Tibial nerve (tissue), 4 donors: ENCODE measurements at regions not wholly inside any gene's neighbourhood (a gene's known extent, or its start where the extent isn't known, plus 50 kb on each side); places are given as distances from the start of the nearest gene placed in this dataset.

Experiments used
- DNase-seq, 2 donors: peaks; one replicate each; pipeline ENCODE4 v3.0.0-alpha.2; 2019; ENCODE audit warnings: low spot score in 2 of 2
- H3K27ac ChIP-seq, 4 donors: fragments of 200-600 bp; sonication (generic) in 3 of 4; one replicate each; pipeline ENCODE4 v1.5.1; 2017 to 2019; ENCODE audit warnings: mild to moderate bottlenecking in 1 of 4
- H3K27me3 ChIP-seq, 2 donors: fragments of 200-600 bp; sonication (generic) in 1 of 2; one replicate each; pipeline versions ENCODE4 v1.5.1 to v1.6.0; 2017 to 2019
- H3K36me3 ChIP-seq, 3 donors: fragments of 200-600 bp; sonication (generic); one replicate each; pipeline ENCODE4 v1.5.1; 2018 to 2019
- H3K4me1 ChIP-seq, 4 donors: fragments of 200-600 bp; sonication (generic) in 3 of 4; one replicate each; pipeline ENCODE4 v1.5.1; 2017 to 2019
- H3K4me3 ChIP-seq, 4 donors: fragments of 200-600 bp; sonication (generic) in 3 of 4; one replicate each; pipeline ENCODE4 v1.5.1; 2017 to 2019; ENCODE audit warnings: mild to moderate bottlenecking in 1 of 4, moderate library complexity in 1 of 4
- H3K9me3 ChIP-seq, 4 donors: fragments of 200-600 bp; sonication (generic) in 3 of 4; one replicate each; pipeline ENCODE4 v1.5.1; 2017 to 2019
- EP300 ChIP-seq, 2 donors: sonication (generic); formaldehyde crosslinking; IDR thresholded peaks; one replicate each; pipeline ENCODE4 v1.6.1; 2017; ENCODE audit warnings: antibody characterized with exemption in 2 of 2, mild to moderate bottlenecking in 1 of 2
- POLR2A ChIP-seq, 2 donors: fragments of 450-650 bp; IDR thresholded peaks; one replicate each; pipeline ENCODE4 v1.6.1; 2017; ENCODE audit warnings: antibody characterized with exemption in 2 of 2, mild to moderate bottlenecking in 2 of 2, moderate library complexity in 2 of 2
- WGBS, 2 donors: methylation state at CpG; one replicate each; pipeline ENCODE4 v1.1.5; 2018; 5-methylcytosine and 5-hydroxymethylcytosine counted together
- TF ChIP-seq, protein P1 (sequence below), 5 experiments: fragments of 200-600 bp in 3 of 5; fragments of 450-650 bp in 2 of 5; sonication (generic) in 3 of 5; IDR thresholded peaks; one replicate each; pipeline ENCODE4 v1.5.1; 2016 to 2019; ENCODE audit warnings: antibody characterized with exemption in 5 of 5, mild to moderate bottlenecking in 3 of 5, moderate library complexity in 2 of 5

DNA sequence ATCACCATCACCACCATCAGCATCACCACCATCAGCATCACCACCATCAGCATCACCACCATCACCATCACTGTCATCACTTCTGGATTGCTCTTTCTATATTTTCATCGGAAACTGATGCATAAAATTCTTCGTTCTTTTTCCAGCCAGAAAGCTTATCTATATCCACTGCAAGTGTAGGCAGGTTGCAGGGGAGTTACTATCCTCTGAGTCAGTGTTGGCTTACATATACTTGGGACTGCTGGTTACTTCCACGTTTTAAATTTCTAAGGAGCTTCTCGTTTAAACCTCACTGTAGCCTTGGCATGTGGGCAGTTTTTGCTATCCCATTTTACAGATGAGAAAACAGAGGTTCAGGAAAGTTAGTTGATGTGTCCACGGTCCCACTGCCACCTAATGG lies 66.1 kb downstream of the FOXL3 start:
- TF ChIP-seq EP300 (IDR thresholded peaks at IDR 0.05), result no peak
- TF ChIP-seq, protein P1, sequence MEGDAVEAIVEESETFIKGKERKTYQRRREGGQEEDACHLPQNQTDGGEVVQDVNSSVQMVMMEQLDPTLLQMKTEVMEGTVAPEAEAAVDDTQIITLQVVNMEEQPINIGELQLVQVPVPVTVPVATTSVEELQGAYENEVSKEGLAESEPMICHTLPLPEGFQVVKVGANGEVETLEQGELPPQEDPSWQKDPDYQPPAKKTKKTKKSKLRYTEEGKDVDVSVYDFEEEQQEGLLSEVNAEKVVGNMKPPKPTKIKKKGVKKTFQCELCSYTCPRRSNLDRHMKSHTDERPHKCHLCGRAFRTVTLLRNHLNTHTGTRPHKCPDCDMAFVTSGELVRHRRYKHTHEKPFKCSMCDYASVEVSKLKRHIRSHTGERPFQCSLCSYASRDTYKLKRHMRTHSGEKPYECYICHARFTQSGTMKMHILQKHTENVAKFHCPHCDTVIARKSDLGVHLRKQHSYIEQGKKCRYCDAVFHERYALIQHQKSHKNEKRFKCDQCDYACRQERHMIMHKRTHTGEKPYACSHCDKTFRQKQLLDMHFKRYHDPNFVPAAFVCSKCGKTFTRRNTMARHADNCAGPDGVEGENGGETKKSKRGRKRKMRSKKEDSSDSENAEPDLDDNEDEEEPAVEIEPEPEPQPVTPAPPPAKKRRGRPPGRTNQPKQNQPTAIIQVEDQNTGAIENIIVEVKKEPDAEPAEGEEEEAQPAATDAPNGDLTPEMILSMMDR (IDR thresholded peaks at IDR 0.05), result no peak
- TF ChIP-seq POLR2A (IDR thresholded peaks at IDR 0.05), result no peak
- H3K27ac ChIP-seq, result no peak overlapping the region
- H3K4me1 ChIP-seq, result peaks cover 0 to 16% (median 0%) of the 10 kb centered on the region in 4 donors
- peaks cover 0 to 26% of the 10 kb centered on the region in 2 donors for H3K27me3 ChIP-seq
- H3K4me3 ChIP-seq, result no peak overlapping the region
- no peak for DNase-seq
- no peaks in the 10 kb centered on the region for H3K36me3 ChIP-seq
- H3K9me3 ChIP-seq, result peaks cover 0 to 7% (median 0%) of the 10 kb centered on the region in 4 donors
- whole genome bisulfite sequencing, 2 donors, result 88 to 97% methylated on average over 5 of the region's 5 CpGs

DNA sequence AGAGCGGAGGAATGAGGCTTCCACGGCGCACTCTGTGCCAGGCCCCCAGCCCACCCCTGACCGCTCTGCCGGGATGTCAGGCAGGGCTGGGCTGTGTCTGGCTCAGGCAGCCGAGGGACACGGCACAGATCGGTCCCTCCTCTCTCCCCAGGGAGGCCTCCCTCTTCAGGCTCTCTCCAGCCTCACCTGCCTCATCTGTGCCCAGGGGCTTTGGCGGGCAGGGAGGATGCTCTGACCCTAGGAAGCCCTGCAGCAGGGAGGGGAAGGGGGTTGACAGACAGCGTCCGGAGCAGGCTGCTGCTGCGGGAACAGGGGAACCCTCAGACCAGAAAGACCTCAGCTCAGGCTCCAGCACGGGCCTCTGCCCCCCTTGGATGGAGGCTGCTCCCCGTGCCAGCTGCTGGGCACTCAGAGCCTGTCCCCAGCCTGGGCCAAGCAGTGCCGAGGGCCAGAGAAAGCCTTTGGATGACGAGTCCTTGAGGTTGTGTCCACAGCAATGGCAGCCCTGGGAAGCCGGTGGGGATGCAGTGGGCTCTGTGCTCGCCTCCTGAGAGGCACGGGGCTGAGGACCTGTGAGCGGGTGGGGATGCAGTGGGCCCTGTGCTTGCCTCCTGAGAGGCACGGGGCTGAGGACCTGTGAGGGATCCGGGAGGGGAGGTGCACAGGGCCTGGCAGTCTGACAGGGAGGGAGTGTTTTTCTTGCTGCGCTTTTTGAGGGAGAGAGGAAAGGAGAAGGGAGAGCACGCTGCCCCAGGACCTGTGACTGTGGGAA lies 66.9 kb downstream of the FOXL3 start:
- Histone ChIP-seq H3K4me3 (no peak overlapping the region), H3K27ac (no peak overlapping the region), H3K9me3 (peaks cover 0 to 7% (median 0%) of the 10 kb centered on the region in 4 donors), H3K4me1 (peaks cover 0 to 17% (median 0%) of the 10 kb centered on the region in 4 donors), H3K36me3 (no peaks in the 10 kb centered on the region), H3K27me3 (peaks cover 0 to 26% of the 10 kb centered on the region in 2 donors)
- TF ChIP-seq POLR2A (IDR thresholded peaks at IDR 0.05), result no peak
- TF ChIP-seq EP300 (IDR thresholded peaks at IDR 0.05), result no peak
- TF ChIP-seq, protein P1 (IDR thresholded peaks at IDR 0.05), result no peak
- 75 to 83% methylated on average over 15 to 17 of the region's 24 CpGs for WGBS, 2 donors
- DNase-seq, result no peak

DNA sequence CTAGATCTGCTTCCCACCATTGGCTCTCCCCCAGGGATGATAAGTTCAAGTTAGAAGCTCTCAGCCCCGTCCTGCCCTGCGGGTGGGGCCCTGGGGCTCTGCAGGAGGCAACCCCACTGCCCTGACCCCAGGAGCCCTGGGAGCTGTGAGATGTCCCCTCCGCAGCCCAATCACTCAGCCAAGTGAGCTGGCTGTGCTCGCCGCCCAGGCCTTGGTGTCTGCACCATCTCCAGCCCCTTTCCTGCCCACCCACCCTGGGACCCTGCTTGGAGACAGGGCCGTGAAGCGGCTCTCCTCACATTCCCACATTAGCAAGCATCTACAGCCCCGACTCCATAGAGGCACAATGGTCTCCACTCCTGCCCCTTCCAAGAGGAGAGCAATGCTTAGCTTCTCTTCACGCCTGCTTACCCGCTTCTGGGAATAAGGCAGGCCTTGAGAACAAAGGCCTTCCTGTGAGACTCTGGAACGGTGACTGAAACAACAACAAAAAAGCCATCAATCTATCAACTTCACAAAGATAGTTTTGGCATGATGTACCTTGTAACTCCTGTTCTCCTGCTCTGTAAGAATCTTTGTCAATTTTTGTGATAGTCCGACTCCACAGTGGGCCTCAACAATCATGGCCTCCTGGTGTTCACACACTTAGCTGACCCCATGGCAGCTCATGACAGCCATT lies 67.7 kb downstream of the FOXL3 start:
- H3K9me3 ChIP-seq, result peaks cover 0 to 7% (median 0%) of the 10 kb centered on the region in 4 donors
- H3K27me3 ChIP-seq, result peaks cover 0 to 26% of the 10 kb centered on the region in 2 donors
- TF ChIP-seq, protein P1 (IDR thresholded peaks at IDR 0.05), result no peak
- TF ChIP-seq EP300 (IDR thresholded peaks at IDR 0.05), result no peak
- TF ChIP-seq POLR2A (IDR thresholded peaks at IDR 0.05), result no peak
- no peak for DNase-seq
- no peak overlapping the region for H3K27ac ChIP-seq
- H3K36me3 ChIP-seq, result no peaks in the 10 kb centered on the region
- no peak overlapping the region for H3K4me3 ChIP-seq
- WGBS, 2 donors, result 65 to 69% methylated on average over 12 of the region's 12 CpGs
- H3K4me1 ChIP-seq, result peaks cover 0 to 21% (median 0%) of the 10 kb centered on the region in 4 donors

DNA sequence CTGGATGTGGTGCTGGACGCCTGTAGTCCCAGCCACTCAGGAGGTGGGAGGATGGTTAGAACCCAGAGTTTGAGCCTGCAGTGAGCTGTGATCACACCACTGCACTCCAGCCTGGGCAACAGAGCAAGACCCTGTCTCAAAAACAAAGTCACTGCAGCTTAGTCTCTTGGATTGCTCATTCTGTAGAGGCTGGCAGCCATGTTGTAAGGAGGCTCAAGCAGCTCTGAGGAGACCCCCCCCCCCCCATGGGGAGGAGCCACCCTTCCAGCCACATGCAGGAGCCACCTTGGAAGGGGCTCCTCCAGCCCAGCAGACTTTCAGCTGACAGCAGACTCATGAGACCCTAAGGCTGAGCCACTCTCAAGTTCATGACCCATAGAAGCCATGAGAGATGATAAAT lies 68.4 kb downstream of the FOXL3 start:
- peaks cover 0 to 7% (median 0%) of the 10 kb centered on the region in 4 donors for H3K9me3 ChIP-seq
- H3K27me3 ChIP-seq, result peaks cover 0 to 26% of the 10 kb centered on the region in 2 donors
- peaks cover 0 to 16% (median 0%) of the 10 kb centered on the region in 4 donors for H3K4me1 ChIP-seq
- H3K4me3 ChIP-seq, result no peak overlapping the region
- WGBS, 2 donors, result 92% methylated on average over 1 of the region's 1 CpG; no CpG with 5 or more reads in 1 of the 2 donors
- no peak overlapping the region for H3K27ac ChIP-seq
- no peaks in the 10 kb centered on the region for H3K36me3 ChIP-seq
- DNase-seq, result no peak
- TF ChIP-seq POLR2A (IDR thresholded peaks at IDR 0.05) (no peak), EP300 (IDR thresholded peaks at IDR 0.05) (no peak)

DNA sequence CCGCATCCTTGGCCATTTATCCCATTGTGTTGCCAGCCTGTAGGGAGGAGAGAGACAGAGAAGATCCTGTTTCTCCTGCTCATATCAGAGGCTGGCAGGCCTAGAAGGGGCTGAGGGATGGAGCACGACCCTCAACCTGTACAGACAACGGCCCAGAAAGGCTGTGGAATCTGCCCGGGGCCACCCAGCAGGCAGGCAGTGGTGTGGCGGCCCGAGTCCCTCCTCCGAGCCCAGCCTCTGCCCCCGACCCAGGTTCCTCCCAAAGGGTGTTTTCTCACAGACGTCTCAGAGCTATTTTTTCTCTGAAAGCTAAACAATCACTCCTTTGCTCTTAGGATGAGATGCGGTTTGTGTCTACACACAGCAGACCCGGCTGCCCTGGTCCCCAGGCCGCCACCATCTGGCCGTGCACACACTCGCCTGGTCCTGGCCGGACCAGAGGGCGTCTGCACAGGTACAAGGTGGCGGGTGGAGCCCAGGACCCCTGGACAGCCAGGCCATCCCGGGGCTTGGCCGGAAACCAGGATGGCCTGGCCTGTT lies 69.3 kb downstream of the FOXL3 start:
- Histone ChIP-seq H3K9me3 (peaks cover 0 to 7% (median 0%) of the 10 kb centered on the region in 4 donors), H3K27ac (no peak overlapping the region), H3K36me3 (no peaks in the 10 kb centered on the region), H3K27me3 (peaks cover 0 to 26% of the 10 kb centered on the region in 2 donors), H3K4me1 (peaks cover 0 to 10% (median 0%) of the 10 kb centered on the region in 4 donors), H3K4me3 (no peak overlapping the region)
- TF ChIP-seq EP300 (IDR thresholded peaks at IDR 0.05) (no peak), POLR2A (IDR thresholded peaks at IDR 0.05) (no peak)
- TF ChIP-seq, protein P1 (IDR thresholded peaks at IDR 0.05), result no peak
- DNase-seq, result no peak
- 76 to 82% methylated on average over 15 of the region's 19 CpGs for WGBS, 2 donors
